GM18498 (cell line): ENCODE measurements at regions not wholly inside any gene's neighbourhood (a gene's known extent, or its start where the extent isn't known, plus 50 kb on each side); places are given as distances from the start of the nearest gene placed in this dataset.

Source experiments
- ATAC-seq: cut with Tn5 transposase; IDR thresholded peaks from one replicate; pipeline ENCODE4 v1.9.1; 2021; ENCODE audit warnings: mild to moderate bottlenecking, moderate library complexity; ENCODE audit not compliant: unreplicated experiment

GRCh38 chr17:14510136-14510535 lies 209.3 kb downstream of the HS3ST3B1 start:
- no peak for ATAC-seq

GRCh38 chr17:14508156-14508555 lies 207.3 kb downstream of the HS3ST3B1 start:
- ATAC-seq = no peak

- ATAC-seq = no peak
Observed at GRCh38 chr17:14506364-14506763, 205.5 kb downstream of the HS3ST3B1 start.

- no peak for ATAC-seq
Observed at GRCh38 chr17:14505606-14506005, 204.7 kb downstream of the HS3ST3B1 start.

GRCh38 chr17:14499976-14500375 lies 199.1 kb downstream of the HS3ST3B1 start:
- ATAC-seq = no peak

GRCh38 chr17:14498812-14499211 lies 197.9 kb downstream of the HS3ST3B1 start:
- ATAC-seq = no peak

GRCh38 chr17:14494161-14494560 lies 193.3 kb downstream of the HS3ST3B1 start:
- ATAC-seq = no peak

GRCh38 chr17:14489986-14490385 lies 189.1 kb downstream of the HS3ST3B1 start:
- ATAC-seq = no peak

- ATAC-seq = no peak
Observed at GRCh38 chr17:14488958-14489550, 188.2 kb downstream of the HS3ST3B1 start.

GRCh38 chr17:14487068-14487467 lies 186.2 kb downstream of the HS3ST3B1 start:
- ATAC-seq = no peak

- no peak for ATAC-seq
Observed at GRCh38 chr17:14482715-14483114, 181.8 kb downstream of the HS3ST3B1 start.

- ATAC-seq = no peak
Observed at GRCh38 chr17:14481664-14482063, 180.8 kb downstream of the HS3ST3B1 start.

GRCh38 chr17:14474591-14474990 lies 173.7 kb downstream of the HS3ST3B1 start:
- no peak for ATAC-seq

- no peak for ATAC-seq
Observed at GRCh38 chr17:14471052-14471451, 170.2 kb downstream of the HS3ST3B1 start.

GRCh38 chr17:14470417-14470816 lies 169.5 kb downstream of the HS3ST3B1 start:
- no peak for ATAC-seq

- no peak for ATAC-seq
Observed at GRCh38 chr17:14469971-14470370, 169.1 kb downstream of the HS3ST3B1 start.

GRCh38 chr17:14468858-14469257 lies 168.0 kb downstream of the HS3ST3B1 start:
- no peak for ATAC-seq

- no peak for ATAC-seq
Observed at GRCh38 chr17:14461227-14461548, 160.3 kb downstream of the HS3ST3B1 start.

- ATAC-seq = no peak
Observed at GRCh38 chr17:14460516-14461226, 159.8 kb downstream of the HS3ST3B1 start.

- no peak for ATAC-seq
Observed at GRCh38 chr17:14459955-14460354, 159.1 kb downstream of the HS3ST3B1 start.

GRCh38 chr17:14458724-14459123 lies 157.8 kb downstream of the HS3ST3B1 start:
- ATAC-seq = no peak

- no peak for ATAC-seq
Observed at GRCh38 chr17:14454746-14455145, 153.9 kb downstream of the HS3ST3B1 start.

GRCh38 chr17:14452856-14453255 lies 152.0 kb downstream of the HS3ST3B1 start:
- ATAC-seq = no peak
